IMR-90 (cell line): ENCODE measurements at regions not wholly inside any gene's neighbourhood (a gene's known extent, or its start where the extent isn't known, plus 50 kb on each side); places are given as distances from the start of the nearest gene placed in this dataset.

Source experiments
- CHD1 ChIP-seq: IDR thresholded peaks from 2 replicates; pipeline ENCODE4 v1.6.1; 2012; ENCODE audit warnings: low read depth, low read length, improper control_type of control experiment
- ELK1 ChIP-seq: fragments of 150-350 bp; IDR thresholded peaks from 2 replicates; pipeline ENCODE4 v1.6.1; 2016; ENCODE audit warnings: low read depth, mild to moderate bottlenecking, low read length, moderate library complexity, borderline replicate concordance
- FOS ChIP-seq: fragments of 150-350 bp; IDR thresholded peaks from 2 replicates; pipeline ENCODE4 v1.6.1; 2016; ENCODE audit warnings: low read depth, low read length
- POLR2A ChIP-seq: IDR thresholded peaks from 2 replicates; pipeline ENCODE4 v1.6.1; 2012; ENCODE audit warnings: mild to moderate bottlenecking, low read depth, low read length
- RAD21 ChIP-seq: IDR thresholded peaks from 2 replicates; pipeline ENCODE4 v1.6.1; 2012; ENCODE audit warnings: low read length, improper control_type of control experiment
- TF ChIP-seq, protein P1 (sequence below): conservative IDR thresholded peaks from 2 replicates; pipeline ENCODE4 v1.5.1; 2012; ENCODE audit warnings: mild to moderate bottlenecking, low read depth, low read length, improper control_type of control experiment

- TF ChIP-seq, protein P1, sequence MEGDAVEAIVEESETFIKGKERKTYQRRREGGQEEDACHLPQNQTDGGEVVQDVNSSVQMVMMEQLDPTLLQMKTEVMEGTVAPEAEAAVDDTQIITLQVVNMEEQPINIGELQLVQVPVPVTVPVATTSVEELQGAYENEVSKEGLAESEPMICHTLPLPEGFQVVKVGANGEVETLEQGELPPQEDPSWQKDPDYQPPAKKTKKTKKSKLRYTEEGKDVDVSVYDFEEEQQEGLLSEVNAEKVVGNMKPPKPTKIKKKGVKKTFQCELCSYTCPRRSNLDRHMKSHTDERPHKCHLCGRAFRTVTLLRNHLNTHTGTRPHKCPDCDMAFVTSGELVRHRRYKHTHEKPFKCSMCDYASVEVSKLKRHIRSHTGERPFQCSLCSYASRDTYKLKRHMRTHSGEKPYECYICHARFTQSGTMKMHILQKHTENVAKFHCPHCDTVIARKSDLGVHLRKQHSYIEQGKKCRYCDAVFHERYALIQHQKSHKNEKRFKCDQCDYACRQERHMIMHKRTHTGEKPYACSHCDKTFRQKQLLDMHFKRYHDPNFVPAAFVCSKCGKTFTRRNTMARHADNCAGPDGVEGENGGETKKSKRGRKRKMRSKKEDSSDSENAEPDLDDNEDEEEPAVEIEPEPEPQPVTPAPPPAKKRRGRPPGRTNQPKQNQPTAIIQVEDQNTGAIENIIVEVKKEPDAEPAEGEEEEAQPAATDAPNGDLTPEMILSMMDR = no peak
- TF ChIP-seq POLR2A (no peak), RAD21 (no peak), ELK1 (no peak), FOS (no peak), CHD1 (no peak)
Measured at GRCh38 chr16:80296034-80296433, 244.8 kb upstream of the DYNLRB2 start.
